ENCODE measurements at regions not wholly inside any gene's neighbourhood (a gene's known extent, or its start where the extent isn't known, plus 50 kb on each side); places are given as distances from the start of the nearest gene placed in this dataset.

- no peak for TF ChIP-seq PPARA (CRISPR knock-in tag; IDR thresholded peaks at IDR 0.05; ENCODE audit: borderline replicate concordance)
- no peak for TF ChIP-seq ZNF70 (CRISPR knock-in tag; IDR thresholded peaks at IDR 0.05)
- no peak for TF ChIP-seq CSRNP3 (CRISPR knock-in tag; IDR thresholded peaks at IDR 0.05)
- TF ChIP-seq TOX (CRISPR knock-in tag; IDR thresholded peaks at IDR 0.05; ENCODE audit: borderline replicate concordance), result no peak
- TF ChIP-seq TCF4 (CRISPR knock-in tag; IDR thresholded peaks at IDR 0.05; ENCODE audit: borderline replicate concordance), result no peak
- no peak for TF ChIP-seq RARB (CRISPR knock-in tag; IDR thresholded peaks at IDR 0.05)
- TF ChIP-seq ZFP3 (CRISPR knock-in tag; IDR thresholded peaks at IDR 0.05), result no peak
- no peak for TF ChIP-seq SNAI2 (CRISPR knock-in tag; IDR thresholded peaks at IDR 0.05)
- TF ChIP-seq PATZ1 (CRISPR knock-in tag; IDR thresholded peaks at IDR 0.05; ENCODE audit: borderline replicate concordance), result no peak
- TF ChIP-seq ZNF8 (CRISPR knock-in tag; IDR thresholded peaks at IDR 0.05), result no peak
- TF ChIP-seq TSHZ2 (CRISPR knock-in tag; IDR thresholded peaks at IDR 0.05), result no peak
- TF ChIP-seq ISL1 (CRISPR knock-in tag; IDR thresholded peaks at IDR 0.05), result no peak
- no peak for TF ChIP-seq ARNTL (CRISPR knock-in tag; IDR thresholded peaks at IDR 0.05; ENCODE audit: borderline replicate concordance, low read depth)
- TF ChIP-seq CSDC2 (CRISPR knock-in tag; IDR thresholded peaks at IDR 0.05), result no peak
- no peak for TF ChIP-seq ESRRG (CRISPR knock-in tag; IDR thresholded peaks at IDR 0.05)
- TF ChIP-seq OSR1 (CRISPR knock-in tag; IDR thresholded peaks at IDR 0.05), result no peak
- TF ChIP-seq ZFP30 (CRISPR knock-in tag; IDR thresholded peaks at IDR 0.05), result no peak
- TF ChIP-seq ZNF565 (CRISPR knock-in tag; conservative IDR thresholded peaks at IDR 0.05; ENCODE audit: low read depth), result no peak
- ATAC-seq, result no peak
Observed at GRCh38 chr5:155127552-155127951, 114.0 kb downstream of the KIF4B start.

- no peak for ATAC-seq
- TF ChIP-seq ZC3H10 (CRISPR knock-in tag; IDR thresholded peaks at IDR 0.05), result no peak
Observed at GRCh38 chr5:155128786-155129512, 115.4 kb downstream of the KIF4B start.

- no peak for ATAC-seq
- TF ChIP-seq CSDC2 (CRISPR knock-in tag; IDR thresholded peaks at IDR 0.05) (no peak), PATZ1 (CRISPR knock-in tag; IDR thresholded peaks at IDR 0.05; ENCODE audit: borderline replicate concordance) (no peak), POU6F1 (CRISPR knock-in tag; IDR thresholded peaks at IDR 0.05; ENCODE audit: borderline replicate concordance, low read depth) (no peak), ZC3H10 (CRISPR knock-in tag; IDR thresholded peaks at IDR 0.05) (no peak), SNAI2 (CRISPR knock-in tag; IDR thresholded peaks at IDR 0.05) (no peak), ZNF70 (CRISPR knock-in tag; IDR thresholded peaks at IDR 0.05) (no peak), CSRNP3 (CRISPR knock-in tag; IDR thresholded peaks at IDR 0.05) (no peak), TSHZ2 (CRISPR knock-in tag; IDR thresholded peaks at IDR 0.05) (no peak), GLIS3 (CRISPR knock-in tag; IDR thresholded peaks at IDR 0.05) (no peak), ZNF565 (CRISPR knock-in tag; conservative IDR thresholded peaks at IDR 0.05; ENCODE audit: low read depth) (no peak), BACH2 (CRISPR knock-in tag; IDR thresholded peaks at IDR 0.05; ENCODE audit: borderline replicate concordance) (no peak)
Observed at GRCh38 chr5:155129513-155129880, 115.9 kb downstream of the KIF4B start.

All from SK-N-SH treated with all-trans-retinoic acid at 6 μM for 48 hours (cell line).